GM18870 (cell line): ENCODE measurements at regions not wholly inside any gene's neighbourhood (a gene's known extent, or its start where the extent isn't known, plus 50 kb on each side); places are given as distances from the start of the nearest gene placed in this dataset.

Source experiments
- ATAC-seq: cut with Tn5 transposase; IDR thresholded peaks from one replicate; pipeline ENCODE4 v1.9.1; 2021; ENCODE audit warnings: moderate library complexity; ENCODE audit not compliant: unreplicated experiment

GRCh38 chr7:118563311-118563710 lies 338.8 kb downstream of the ANKRD7 start:
- ATAC-seq = no peak

GRCh38 chr7:118572604-118573003 lies 348.1 kb downstream of the ANKRD7 start:
- ATAC-seq = peak; percentile 60

- ATAC-seq = peak; percentile 3
These were observed 348.6 kb downstream of the ANKRD7 start for GRCh38 chr7:118573085-118573484.

- no peak for ATAC-seq
These were observed 351.0 kb downstream of the ANKRD7 start for GRCh38 chr7:118575393-118575948.

GRCh38 chr7:118580743-118581382 lies 356.4 kb downstream of the ANKRD7 start:
- no peak for ATAC-seq

- no peak for ATAC-seq
These were observed 359.1 kb downstream of the ANKRD7 start for GRCh38 chr7:118583641-118584040.

DNA sequence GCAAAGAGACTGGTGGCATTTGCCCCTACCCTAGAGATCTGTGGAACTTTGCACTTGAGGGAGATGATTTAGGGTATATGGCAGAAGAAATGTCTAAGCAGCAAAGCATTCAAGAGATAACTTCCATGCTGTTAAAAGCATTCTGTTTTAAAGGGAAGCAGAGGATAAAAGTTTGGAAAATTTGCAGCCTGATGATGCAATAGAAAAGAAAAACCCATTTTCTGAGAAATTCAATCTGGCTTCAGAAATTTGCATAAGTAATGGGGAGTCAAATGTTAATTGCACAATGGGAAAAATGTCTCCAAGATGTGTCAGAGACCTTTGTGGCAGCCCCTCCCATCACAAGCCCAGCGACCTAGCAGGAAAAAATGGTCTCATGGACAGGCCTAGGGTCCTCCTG lies 361.7 kb downstream of the ANKRD7 start:
- ATAC-seq = no peak

DNA sequence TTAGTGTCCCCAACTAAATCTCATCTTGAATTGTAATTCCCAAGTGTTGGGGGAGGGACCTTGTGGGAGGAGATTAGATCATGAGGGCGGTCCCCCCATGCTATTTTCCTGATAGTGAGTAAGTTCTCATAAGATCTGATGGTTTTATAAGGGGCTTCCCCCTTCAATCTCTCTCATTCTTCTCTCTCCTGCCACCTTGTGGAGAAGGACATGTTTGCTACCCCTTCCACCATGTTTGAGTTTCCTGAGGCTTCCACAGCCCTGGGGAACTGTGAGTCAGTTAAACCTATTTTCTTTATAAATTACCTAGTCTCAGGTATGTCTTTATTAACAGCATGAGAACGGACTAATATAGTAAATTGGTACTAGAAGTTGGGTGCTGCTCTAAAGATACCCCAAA lies 365.6 kb downstream of the ANKRD7 start:
- peak; percentile 85 for ATAC-seq

DNA sequence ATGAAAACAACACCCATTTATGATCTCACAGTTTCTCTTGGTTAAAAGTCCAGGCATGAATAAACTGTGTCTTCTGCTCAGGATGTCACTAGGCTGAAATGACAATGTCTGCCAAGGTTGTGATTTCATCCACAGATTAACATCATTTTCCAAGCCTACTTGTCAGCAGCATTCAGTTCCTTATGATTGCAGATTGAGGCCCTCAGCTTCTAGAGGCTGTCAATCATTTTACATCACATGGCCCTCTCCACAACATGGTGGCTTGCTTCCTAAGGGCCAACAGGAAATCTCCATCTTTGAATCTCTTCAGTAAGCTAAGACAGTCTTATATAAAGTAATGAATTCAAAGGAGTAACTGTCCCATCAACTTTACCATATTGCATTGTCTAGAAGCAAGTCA lies 377.6 kb downstream of the ANKRD7 start:
- no peak for ATAC-seq

DNA sequence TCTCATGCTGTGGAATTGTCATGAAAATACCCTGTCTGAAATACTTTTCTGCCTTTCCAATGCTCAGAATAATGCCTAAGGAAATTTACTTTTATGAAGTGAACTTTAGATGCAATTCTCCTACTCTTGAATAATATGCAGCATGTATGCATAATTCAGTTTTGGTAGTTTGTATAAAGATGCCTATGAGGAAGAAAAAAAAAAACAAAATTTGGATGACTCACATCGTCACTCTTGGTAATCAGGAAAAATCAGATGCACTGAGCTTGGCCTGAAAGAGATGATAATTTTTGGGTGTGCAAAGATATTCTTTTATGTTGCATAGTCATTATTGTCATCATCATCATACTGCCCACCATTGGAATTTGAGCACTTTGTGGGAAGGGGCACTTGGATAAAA lies 382.1 kb downstream of the ANKRD7 start:
- no peak for ATAC-seq

DNA sequence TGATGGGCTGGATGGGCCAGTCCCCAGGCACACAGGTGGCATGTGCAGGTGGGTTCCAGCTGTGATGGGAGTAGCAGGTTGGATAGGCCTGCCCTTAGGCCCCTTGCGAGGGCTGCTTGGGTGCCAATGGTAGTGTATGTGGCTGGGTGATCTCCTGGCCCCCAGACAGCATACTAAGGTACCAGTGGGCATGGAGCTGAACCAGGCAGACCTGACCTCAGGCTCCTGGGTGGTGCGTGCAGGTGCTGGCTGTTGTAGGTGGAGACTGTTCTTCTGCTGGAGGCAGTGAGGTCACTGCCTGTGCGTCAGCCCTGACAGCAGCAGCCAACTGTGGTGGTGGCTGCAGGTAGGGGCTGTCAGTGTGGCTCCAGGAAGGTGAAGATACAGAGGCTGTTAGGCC lies 384.7 kb downstream of the ANKRD7 start:
- no peak for ATAC-seq

DNA sequence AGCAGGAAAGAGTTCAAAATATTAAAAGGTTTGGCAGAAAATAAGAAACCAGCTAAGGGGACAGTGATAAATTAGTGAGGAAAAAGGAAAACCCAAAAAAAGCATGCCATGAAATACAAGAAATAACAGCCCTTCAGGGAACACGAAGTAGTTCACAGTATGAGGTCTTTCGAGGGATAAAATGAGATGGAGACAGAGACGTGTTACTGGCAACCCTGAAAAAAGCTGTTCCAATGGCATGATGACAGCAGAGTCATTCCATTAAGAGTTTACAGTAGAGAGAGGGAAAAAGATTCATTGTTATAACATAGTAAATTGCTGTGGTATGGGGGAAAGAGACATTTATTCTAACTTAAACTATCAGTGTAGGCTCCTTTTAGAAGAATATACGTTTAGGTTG lies 391.2 kb downstream of the ANKRD7 start:
- no peak for ATAC-seq

GRCh38 chr7:118621810-118622360 lies 397.4 kb downstream of the ANKRD7 start:
- no peak for ATAC-seq

- no peak for ATAC-seq
These were observed 402.2 kb downstream of the ANKRD7 start for GRCh38 chr7:118626739-118627138.

DNA sequence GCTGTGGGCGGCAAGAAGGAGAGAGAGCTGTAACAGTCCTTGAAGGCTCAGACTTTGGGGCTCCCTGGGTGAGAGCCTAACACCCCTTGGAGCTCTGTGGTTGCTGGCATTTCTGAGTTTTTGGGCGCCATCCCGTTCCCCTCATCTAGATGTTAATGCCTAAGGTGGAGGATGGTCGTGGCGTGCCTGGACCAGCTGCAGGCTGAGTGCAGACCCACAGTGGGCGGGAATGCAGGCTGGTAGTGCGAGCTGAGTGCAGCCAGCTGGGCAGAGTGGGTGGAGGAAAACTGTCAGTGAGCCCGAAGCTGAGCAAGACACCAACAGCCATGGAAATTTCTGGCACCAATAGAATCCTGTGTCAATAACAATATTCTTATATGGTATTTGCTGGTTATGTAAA lies 403.0 kb downstream of the ANKRD7 start:
- no peak for ATAC-seq

- no peak for ATAC-seq
These were observed 405.5 kb downstream of the ANKRD7 start for GRCh38 chr7:118629898-118630438.

DNA sequence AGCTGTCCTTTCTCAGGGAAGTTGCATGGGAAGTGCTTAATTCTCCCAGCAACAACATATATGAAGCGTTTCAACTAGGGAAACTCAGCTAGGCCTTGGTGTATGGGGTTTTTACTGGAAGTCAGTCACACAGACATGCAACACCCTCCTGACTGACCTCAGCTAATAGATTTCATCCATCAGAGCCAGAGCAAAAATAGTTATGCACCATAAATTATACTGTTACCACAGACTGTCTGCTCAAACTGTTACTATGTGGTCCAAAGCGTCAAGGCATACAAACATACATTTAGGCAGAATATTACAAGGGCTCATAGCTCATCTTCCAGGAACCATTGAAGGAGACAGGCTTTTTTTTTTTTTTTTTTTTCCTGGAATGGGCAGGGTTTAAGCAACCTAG lies 417.9 kb downstream of the ANKRD7 start:
- ATAC-seq = no peak

DNA sequence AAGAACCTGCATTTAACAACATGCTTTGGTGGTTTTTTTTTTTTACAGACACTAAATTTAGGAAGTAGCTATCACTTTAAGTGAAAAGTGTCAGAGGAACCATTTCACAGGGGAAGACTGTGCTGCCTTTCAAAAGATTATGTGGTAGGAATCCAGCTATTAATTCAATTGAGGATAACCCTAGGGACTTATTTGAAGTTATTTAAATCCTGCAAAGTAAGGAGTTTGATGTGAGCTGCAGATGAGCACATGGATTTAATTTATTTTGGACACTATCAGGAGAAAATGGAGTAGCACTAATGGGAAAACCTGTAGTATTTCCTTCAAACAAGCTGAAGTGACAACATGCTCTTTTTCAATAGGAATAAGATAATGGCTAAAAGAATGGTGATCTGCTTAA lies 419.8 kb downstream of the ANKRD7 start:
- no peak for ATAC-seq

- no peak for ATAC-seq
These were observed 423.5 kb downstream of the ANKRD7 start for GRCh38 chr7:118648002-118648401.

DNA sequence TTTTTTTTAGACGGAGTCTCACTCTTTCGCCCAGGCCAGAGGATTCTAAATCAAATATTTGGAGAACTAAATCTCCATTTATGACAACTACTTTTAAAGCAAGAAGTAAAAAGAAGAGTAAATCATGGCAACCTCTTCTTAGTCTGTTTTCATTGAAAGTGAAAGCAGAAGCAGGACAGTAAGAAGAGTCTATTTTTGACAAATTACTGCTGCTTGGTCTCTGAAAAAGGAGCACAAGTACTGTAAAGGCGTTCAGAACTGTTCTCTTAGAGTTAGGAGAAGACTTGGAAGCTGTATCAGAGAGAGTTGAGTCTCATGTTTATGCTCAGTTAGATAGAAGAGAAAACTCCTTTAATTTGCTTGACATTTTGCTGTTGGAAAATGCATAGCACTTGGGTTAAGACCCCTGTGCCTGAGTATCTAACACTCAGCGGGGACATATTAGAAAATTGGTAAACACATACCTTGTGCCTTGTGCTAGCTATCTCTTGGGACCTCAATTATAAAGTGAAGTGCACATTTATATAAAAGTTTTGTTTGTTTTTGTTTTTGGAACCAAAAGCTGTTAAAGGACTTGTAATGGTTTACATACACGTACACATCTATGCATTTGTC lies 433.0 kb downstream of the ANKRD7 start:
- peak; percentile 92 for ATAC-seq

GRCh38 chr7:118662266-118662665 lies 437.8 kb downstream of the ANKRD7 start:
- ATAC-seq = no peak

DNA sequence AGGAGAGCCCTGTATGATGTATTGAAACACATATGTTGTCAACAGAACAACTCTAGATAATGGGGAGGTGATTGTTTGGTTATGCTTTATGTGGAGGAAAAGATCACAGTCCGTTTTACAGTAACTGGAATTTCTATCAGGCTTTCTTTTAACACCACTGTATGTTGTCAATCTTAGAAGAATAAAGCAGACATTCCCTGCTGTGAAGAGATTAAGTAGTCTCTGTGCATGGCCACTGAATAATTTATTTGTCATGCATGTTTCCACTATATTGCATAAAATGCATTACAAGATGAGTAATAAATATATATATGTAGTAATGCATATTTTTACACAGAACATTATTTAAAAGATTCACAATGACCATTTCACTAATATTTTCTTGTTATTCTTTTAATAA lies 440.0 kb downstream of the ANKRD7 start:
- ATAC-seq = no peak
